ENCODE measurements at regions not wholly inside any gene's neighbourhood (a gene's known extent, or its start where the extent isn't known, plus 50 kb on each side); places are given as distances from the start of the nearest gene placed in this dataset.

- Histone ChIP-seq H3K4me3 (no peak overlapping the region), H3K36me3 (replicated peaks; ENCODE audit: insufficient read depth, low read depth) (no peaks in the 10 kb centered on the region), H3K9me3 (ENCODE audit: low read depth) (no peaks in the 10 kb centered on the region), H4K20me1 (ENCODE audit: insufficient read depth, poor library complexity, severe bottlenecking) (no peaks in the 10 kb centered on the region), H3K27ac (no peak overlapping the region), H3K9me2 (replicated peaks; ENCODE audit: insufficient read depth) (no peaks in the 10 kb centered on the region), H3K4me2 (no peak overlapping the region), H3K4me1 (ENCODE audit: insufficient read depth) (no peaks in the 10 kb centered on the region), H3K27me3 (no peaks in the 10 kb centered on the region), H2AFZ (no peak overlapping the region), H3K79me2 (no peaks in the 10 kb centered on the region)
- DNase-seq (ENCODE audit: low spot score): no peak
- TF ChIP-seq EZH2phosphoT487 (IDR thresholded peaks at IDR 0.05; ENCODE audit: low read depth, severe bottlenecking, unreplicated experiment) (no peak), EZH2 (IDR thresholded peaks at IDR 0.05; ENCODE audit: borderline replicate concordance) (no peak)
- TF ChIP-seq, protein P1, sequence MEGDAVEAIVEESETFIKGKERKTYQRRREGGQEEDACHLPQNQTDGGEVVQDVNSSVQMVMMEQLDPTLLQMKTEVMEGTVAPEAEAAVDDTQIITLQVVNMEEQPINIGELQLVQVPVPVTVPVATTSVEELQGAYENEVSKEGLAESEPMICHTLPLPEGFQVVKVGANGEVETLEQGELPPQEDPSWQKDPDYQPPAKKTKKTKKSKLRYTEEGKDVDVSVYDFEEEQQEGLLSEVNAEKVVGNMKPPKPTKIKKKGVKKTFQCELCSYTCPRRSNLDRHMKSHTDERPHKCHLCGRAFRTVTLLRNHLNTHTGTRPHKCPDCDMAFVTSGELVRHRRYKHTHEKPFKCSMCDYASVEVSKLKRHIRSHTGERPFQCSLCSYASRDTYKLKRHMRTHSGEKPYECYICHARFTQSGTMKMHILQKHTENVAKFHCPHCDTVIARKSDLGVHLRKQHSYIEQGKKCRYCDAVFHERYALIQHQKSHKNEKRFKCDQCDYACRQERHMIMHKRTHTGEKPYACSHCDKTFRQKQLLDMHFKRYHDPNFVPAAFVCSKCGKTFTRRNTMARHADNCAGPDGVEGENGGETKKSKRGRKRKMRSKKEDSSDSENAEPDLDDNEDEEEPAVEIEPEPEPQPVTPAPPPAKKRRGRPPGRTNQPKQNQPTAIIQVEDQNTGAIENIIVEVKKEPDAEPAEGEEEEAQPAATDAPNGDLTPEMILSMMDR (IDR thresholded peaks at IDR 0.05; ENCODE audit: poor library complexity): no peak
Observed at GRCh38 chr2:209147981-209148380, 275.9 kb upstream of the MAP2 start.

DNA sequence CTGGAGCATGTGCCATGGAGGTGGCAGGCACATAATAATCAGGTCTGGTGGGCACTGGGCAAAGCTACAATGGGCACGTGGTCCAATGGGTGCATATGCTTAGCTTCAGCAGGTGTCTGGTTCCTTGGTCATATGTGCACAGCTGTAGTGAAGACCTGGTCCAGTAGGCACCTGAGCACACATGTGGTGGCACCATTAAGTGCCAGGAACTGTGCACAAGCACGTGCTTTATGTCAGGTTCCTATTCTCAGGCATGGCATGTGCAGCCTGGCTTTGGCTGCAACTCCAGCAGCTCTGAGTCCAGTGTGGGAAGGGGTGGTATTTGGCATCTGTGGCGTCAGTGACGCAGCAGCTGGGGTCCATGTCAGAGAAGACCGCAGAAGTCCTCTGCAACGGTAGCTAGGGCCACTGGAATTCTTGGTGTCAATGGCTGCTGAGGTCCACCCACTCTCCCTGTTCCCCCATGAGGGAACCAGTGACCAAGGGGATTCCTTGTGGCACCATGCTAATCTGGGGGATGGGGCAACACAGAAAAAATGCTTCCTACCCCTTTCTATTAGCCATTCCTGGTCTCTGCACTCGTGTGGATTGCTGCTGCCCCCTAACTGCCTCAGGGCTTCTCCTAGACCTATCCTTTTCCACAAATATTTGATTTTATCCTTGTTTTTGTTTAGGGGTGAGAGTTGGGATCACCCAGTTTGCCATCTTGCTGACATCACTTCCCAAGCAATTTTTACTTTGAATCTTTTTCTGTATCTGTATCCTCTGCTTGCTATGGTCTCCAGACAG is 262.9 kb upstream of the MAP2 start:
- no peak for DNase-seq (ENCODE audit: low spot score)
- Histone ChIP-seq H3K27ac (no peak overlapping the region), H2AFZ (no peak overlapping the region), H3K9me3 (ENCODE audit: low read depth) (no peaks in the 10 kb centered on the region), H3K4me1 (ENCODE audit: insufficient read depth) (no peaks in the 10 kb centered on the region), H3K27me3 (no peaks in the 10 kb centered on the region), H4K20me1 (ENCODE audit: insufficient read depth, poor library complexity, severe bottlenecking) (no peaks in the 10 kb centered on the region), H3K9me2 (replicated peaks; ENCODE audit: insufficient read depth) (no peaks in the 10 kb centered on the region), H3K79me2 (no peaks in the 10 kb centered on the region), H3K4me3 (no peak overlapping the region), H3K36me3 (replicated peaks; ENCODE audit: insufficient read depth, low read depth) (no peaks in the 10 kb centered on the region), H3K4me2 (no peak overlapping the region)
- TF ChIP-seq, protein P1 (IDR thresholded peaks at IDR 0.05; ENCODE audit: poor library complexity): no peak
- TF ChIP-seq EZH2phosphoT487 (IDR thresholded peaks at IDR 0.05; ENCODE audit: low read depth, severe bottlenecking, unreplicated experiment) (no peak), EZH2 (IDR thresholded peaks at IDR 0.05; ENCODE audit: borderline replicate concordance) (no peak)
- WGBS (ENCODE audit: low lambda C conversion rate, missing lambda C conversion rate): 91% methylated on average over 7 of the region's 7 CpGs

- H3K36me3 ChIP-seq (replicated peaks; ENCODE audit: insufficient read depth, low read depth): no peaks in the 10 kb centered on the region
- no peak overlapping the region for H2AFZ ChIP-seq
- no peaks in the 10 kb centered on the region for H3K4me1 ChIP-seq (ENCODE audit: insufficient read depth)
- TF ChIP-seq, protein P1 (IDR thresholded peaks at IDR 0.05; ENCODE audit: poor library complexity): no peak
- no peak for TF ChIP-seq EZH2phosphoT487 (IDR thresholded peaks at IDR 0.05; ENCODE audit: low read depth, severe bottlenecking, unreplicated experiment)
- TF ChIP-seq EZH2 (IDR thresholded peaks at IDR 0.05; ENCODE audit: borderline replicate concordance): no peak
- 60% methylated on average over 2 of the region's 2 CpGs for WGBS (ENCODE audit: low lambda C conversion rate, missing lambda C conversion rate)
- DNase-seq (ENCODE audit: low spot score): no peak
- H3K9me2 ChIP-seq (replicated peaks; ENCODE audit: insufficient read depth): no peaks in the 10 kb centered on the region
- no peaks in the 10 kb centered on the region for H3K79me2 ChIP-seq
- no peak overlapping the region for H3K4me2 ChIP-seq
- H4K20me1 ChIP-seq (ENCODE audit: insufficient read depth, poor library complexity, severe bottlenecking): no peaks in the 10 kb centered on the region
- no peaks in the 10 kb centered on the region for H3K9me3 ChIP-seq (ENCODE audit: low read depth)
- H3K27me3 ChIP-seq: no peaks in the 10 kb centered on the region
- no peak overlapping the region for H3K27ac ChIP-seq
- no peak overlapping the region for H3K4me3 ChIP-seq
Observed at GRCh38 chr2:209162129-209162528, 261.7 kb upstream of the MAP2 start.
